Panc1 (cell line): ENCODE measurements at regions not wholly inside any gene's neighbourhood (a gene's known extent, or its start where the extent isn't known, plus 50 kb on each side); places are given as distances from the start of the nearest gene placed in this dataset.

Experiments
- ATAC-seq: fragments of 200-7000 bp; cut with Tn5 transposase; 2 replicates; pipeline ENCODE4 v1.9.1; 2020; ENCODE audit warnings: mild to moderate bottlenecking, moderate library complexity
- BruUV-seq: library from RNA; stranded (reverse); fragments of 400-500 nt; replicated peaks from 2 replicates; lab custom pipeline; 2021; lab: Mats Ljungman, UMichigan
- CTCF ChIA-PET: fragments of 300-600 bp; sonication (Branson Sonifier 250); formaldehyde crosslinking; loops from one replicate; lab custom pipeline; 2022; ENCODE audit warnings: antibody characterized with exemption; lab: Charles Lee
- POLR2A ChIA-PET: fragments of 300-600 bp; sonication (Branson Sonifier 250); formaldehyde crosslinking; loops from one replicate; lab custom pipeline; 2022; ENCODE audit warnings: antibody characterized with exemption; lab: Charles Lee
- DNase-seq: peaks from one replicate; pipeline ENCODE4 v3.0.0-alpha.2; 2010; ENCODE audit warnings: low read depth, low spot score
- H3K27ac ChIP-seq: 2 replicates; pipeline ENCODE4 v1.5.1; 2011; ENCODE audit warnings: mild to moderate bottlenecking, low read length, inconsistent platforms
- H3K27me3 ChIP-seq: fragments of 200-500 bp; sonication (Bioruptor generic); 2 replicates; pipeline ENCODE4 v1.6.0; 2014; ENCODE audit warnings: low read length, inconsistent platforms; ENCODE audit not compliant: control insufficient read depth, insufficient read depth
- H3K36me3 ChIP-seq: fragments of 200-500 bp; sonication (Bioruptor generic); 2 replicates; pipeline ENCODE4 v1.5.1; 2014; ENCODE audit warnings: inconsistent platforms, mild to moderate bottlenecking, low read length, moderate library complexity; ENCODE audit not compliant: control insufficient read depth, insufficient read depth
- H3K4me1 ChIP-seq: 2 replicates; pipeline ENCODE4 v1.5.1; 2011; ENCODE audit warnings: inconsistent platforms, mild to moderate bottlenecking, low read length, moderate library complexity; ENCODE audit not compliant: control insufficient read depth, insufficient read depth
- H3K4me3 ChIP-seq, 2 experiments: 2 replicates each; pipeline ENCODE4 v1.5.1; 2011 to 2012; ENCODE audit warnings: low read depth in 2 of 2, low read length in 2 of 2, mild to moderate bottlenecking in 2 of 2, inconsistent platforms in 1 of 2, moderate library complexity in 1 of 2
- H3K9me3 ChIP-seq: fragments of 200-500 bp; sonication (Bioruptor generic); 2 replicates; pipeline ENCODE4 v1.5.1; 2014; ENCODE audit warnings: low read depth, mild to moderate bottlenecking, inconsistent platforms, low read length, moderate library complexity; ENCODE audit not compliant: control insufficient read depth, insufficient read depth
- POLR2AphosphoS5 ChIP-seq: IDR thresholded peaks from 2 replicates; pipeline ENCODE4 v1.6.1; 2012; ENCODE audit warnings: mild to moderate bottlenecking, low read depth, low read length, moderate library complexity
- SIN3A ChIP-seq: IDR thresholded peaks from 2 replicates; pipeline ENCODE4 v1.6.1; 2012; ENCODE audit warnings: low read depth, mild to moderate bottlenecking, low read length, moderate library complexity, borderline replicate concordance; ENCODE audit not compliant: insufficient read depth
- TCF7L2 ChIP-seq: IDR thresholded peaks from 2 replicates; pipeline ENCODE4 v1.6.1; 2011; ENCODE audit warnings: mild to moderate bottlenecking, low read depth, low read length, inconsistent platforms
- in situ Hi-C: cut with HindIII; loops from 2 replicates; pipeline ENCODE4 v1.10.0; 2016; ENCODE audit warnings: low sequenced_read_pairs, low pct_unique_long_range_greater_than_20kb
- intact Hi-C: fragments of 100-400 bp; cut with micrococcal nuclease; formaldehyde crosslinking; loops from one replicate; pipeline ENCODE4 v1.10.0; 2022; ENCODE audit not compliant: unreplicated experiment
- TF ChIP-seq, protein P1 (sequence below): fragments of 450-650 bp; IDR thresholded peaks from 2 replicates; pipeline ENCODE4 v1.5.1; 2017; ENCODE audit warnings: mild to moderate bottlenecking
- TF ChIP-seq, protein P2 (sequence below), 2 experiments: IDR thresholded peaks; 2 replicates each; pipeline ENCODE4 v1.6.1; 2011 to 2012; ENCODE audit warnings: low read depth in 2 of 2, control low read depth in 1 of 2, low read length in 1 of 2, mild to moderate bottlenecking in 1 of 2, moderate library complexity in 1 of 2; ENCODE audit not compliant: insufficient read depth in 1 of 2

DNA sequence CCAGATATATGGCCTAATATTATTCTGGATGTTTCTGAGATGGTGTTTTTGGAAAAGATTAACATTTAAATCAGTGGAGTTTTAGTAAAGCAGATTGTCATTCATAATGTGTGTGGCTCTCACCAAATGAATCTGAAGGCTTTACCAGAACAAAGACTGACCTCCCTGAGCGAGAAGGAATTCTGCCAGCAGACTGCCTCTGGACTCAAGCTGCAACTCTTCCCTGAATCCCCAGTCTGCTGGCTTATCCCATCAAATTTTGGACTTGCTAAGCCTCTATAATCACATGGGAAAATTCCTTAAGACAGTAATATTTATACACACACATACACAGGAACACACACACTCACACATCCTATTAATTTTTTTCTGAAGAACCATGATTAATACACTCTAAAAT lies 102.3 kb downstream of the FAM174B start:
- Histone ChIP-seq H3K27me3 (peaks cover 6% of the 10 kb centered on the region; the same call in 1 of the 2 replicates), H3K4me1 (no peaks in the 10 kb centered on the region), H3K4me3 (no peak overlapping the region), H3K27ac (no peak overlapping the region), H3K36me3 (no peaks in the 10 kb centered on the region), H3K9me3 (no peaks in the 10 kb centered on the region)
- in situ Hi-C loops: no loop called here
- no peak for TF ChIP-seq POLR2AphosphoS5
- no peak for TF ChIP-seq SIN3A
- TF ChIP-seq, protein P1, sequence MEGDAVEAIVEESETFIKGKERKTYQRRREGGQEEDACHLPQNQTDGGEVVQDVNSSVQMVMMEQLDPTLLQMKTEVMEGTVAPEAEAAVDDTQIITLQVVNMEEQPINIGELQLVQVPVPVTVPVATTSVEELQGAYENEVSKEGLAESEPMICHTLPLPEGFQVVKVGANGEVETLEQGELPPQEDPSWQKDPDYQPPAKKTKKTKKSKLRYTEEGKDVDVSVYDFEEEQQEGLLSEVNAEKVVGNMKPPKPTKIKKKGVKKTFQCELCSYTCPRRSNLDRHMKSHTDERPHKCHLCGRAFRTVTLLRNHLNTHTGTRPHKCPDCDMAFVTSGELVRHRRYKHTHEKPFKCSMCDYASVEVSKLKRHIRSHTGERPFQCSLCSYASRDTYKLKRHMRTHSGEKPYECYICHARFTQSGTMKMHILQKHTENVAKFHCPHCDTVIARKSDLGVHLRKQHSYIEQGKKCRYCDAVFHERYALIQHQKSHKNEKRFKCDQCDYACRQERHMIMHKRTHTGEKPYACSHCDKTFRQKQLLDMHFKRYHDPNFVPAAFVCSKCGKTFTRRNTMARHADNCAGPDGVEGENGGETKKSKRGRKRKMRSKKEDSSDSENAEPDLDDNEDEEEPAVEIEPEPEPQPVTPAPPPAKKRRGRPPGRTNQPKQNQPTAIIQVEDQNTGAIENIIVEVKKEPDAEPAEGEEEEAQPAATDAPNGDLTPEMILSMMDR: no peak
- no peak for TF ChIP-seq TCF7L2
- TF ChIP-seq, protein P2, sequence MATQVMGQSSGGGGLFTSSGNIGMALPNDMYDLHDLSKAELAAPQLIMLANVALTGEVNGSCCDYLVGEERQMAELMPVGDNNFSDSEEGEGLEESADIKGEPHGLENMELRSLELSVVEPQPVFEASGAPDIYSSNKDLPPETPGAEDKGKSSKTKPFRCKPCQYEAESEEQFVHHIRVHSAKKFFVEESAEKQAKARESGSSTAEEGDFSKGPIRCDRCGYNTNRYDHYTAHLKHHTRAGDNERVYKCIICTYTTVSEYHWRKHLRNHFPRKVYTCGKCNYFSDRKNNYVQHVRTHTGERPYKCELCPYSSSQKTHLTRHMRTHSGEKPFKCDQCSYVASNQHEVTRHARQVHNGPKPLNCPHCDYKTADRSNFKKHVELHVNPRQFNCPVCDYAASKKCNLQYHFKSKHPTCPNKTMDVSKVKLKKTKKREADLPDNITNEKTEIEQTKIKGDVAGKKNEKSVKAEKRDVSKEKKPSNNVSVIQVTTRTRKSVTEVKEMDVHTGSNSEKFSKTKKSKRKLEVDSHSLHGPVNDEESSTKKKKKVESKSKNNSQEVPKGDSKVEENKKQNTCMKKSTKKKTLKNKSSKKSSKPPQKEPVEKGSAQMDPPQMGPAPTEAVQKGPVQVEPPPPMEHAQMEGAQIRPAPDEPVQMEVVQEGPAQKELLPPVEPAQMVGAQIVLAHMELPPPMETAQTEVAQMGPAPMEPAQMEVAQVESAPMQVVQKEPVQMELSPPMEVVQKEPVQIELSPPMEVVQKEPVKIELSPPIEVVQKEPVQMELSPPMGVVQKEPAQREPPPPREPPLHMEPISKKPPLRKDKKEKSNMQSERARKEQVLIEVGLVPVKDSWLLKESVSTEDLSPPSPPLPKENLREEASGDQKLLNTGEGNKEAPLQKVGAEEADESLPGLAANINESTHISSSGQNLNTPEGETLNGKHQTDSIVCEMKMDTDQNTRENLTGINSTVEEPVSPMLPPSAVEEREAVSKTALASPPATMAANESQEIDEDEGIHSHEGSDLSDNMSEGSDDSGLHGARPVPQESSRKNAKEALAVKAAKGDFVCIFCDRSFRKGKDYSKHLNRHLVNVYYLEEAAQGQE (IDR thresholded peaks at IDR 0.05; ENCODE audit: insufficient read depth in 1 of 2, low read depth in 2 of 2, low read length in 1 of 2): no peak
- ATAC-seq: no peak
- ChIA-PET POLR2A (no interaction called here), CTCF (no interaction called here)
- no peak for DNase-seq
- intact Hi-C loops: no loop called here
- no TSS peak for BruUV-seq

DNA sequence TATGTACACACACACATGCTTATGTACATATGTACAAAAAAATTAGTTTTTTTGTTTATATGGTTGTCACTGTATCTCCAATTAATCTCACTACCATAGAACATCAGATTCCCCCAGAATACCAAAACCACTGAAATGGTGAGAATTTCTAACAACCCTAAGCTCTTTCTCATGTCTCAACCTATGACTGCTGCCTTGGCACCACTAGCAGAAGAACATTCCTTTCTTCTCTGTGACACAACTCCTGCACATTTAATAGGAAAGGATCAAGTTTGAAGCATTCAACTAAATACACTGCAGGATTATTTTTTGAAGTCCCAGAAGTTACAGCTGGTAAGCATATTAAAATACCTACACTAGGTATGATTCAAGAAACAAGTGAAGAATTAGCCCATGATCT lies 109.6 kb downstream of the FAM174B start:
- in situ Hi-C loops (no loop called here), intact Hi-C loops (no loop called here)
- DNase-seq (no peak), ATAC-seq (no peak)
- POLR2A ChIA-PET: no interaction called here
- Histone ChIP-seq H3K27me3 (0 out of 2 replicates have a peak, but pooled peaks cover 2% of the 10 kb centered on the region), H3K36me3 (no peaks in the 10 kb centered on the region), H3K4me3 (no peak overlapping the region), H3K9me3 (no peaks in the 10 kb centered on the region), H3K27ac (no peak overlapping the region), H3K4me1 (no peaks in the 10 kb centered on the region)
- BruUV-seq: no TSS peak
- TF ChIP-seq, protein P2 (IDR thresholded peaks at IDR 0.05; ENCODE audit: insufficient read depth in 1 of 2, low read depth in 2 of 2, low read length in 1 of 2): no peak
- TF ChIP-seq TCF7L2 (no peak), POLR2AphosphoS5 (no peak), SIN3A (no peak)
- TF ChIP-seq, protein P1: no peak
- CTCF ChIA-PET: interaction anchor here (0.6 kb wide), 1 partner anchor 11 kb away, joined by 4 read pairs; no protein-coding TSS in a partner anchor
